GM12878 (cell line): ENCODE measurements at regions not wholly inside any gene's neighbourhood (a gene's known extent, or its start where the extent isn't known, plus 50 kb on each side); places are given as distances from the start of the nearest gene placed in this dataset.

Experiments used
- ATAC-seq: fragments of 200-7000 bp; cut with Tn5 transposase; 3 replicates; pipeline ENCODE4 v1.9.1; 2020; ENCODE audit warnings: mild to moderate bottlenecking, moderate library complexity
- BruUV-seq: library from RNA; stranded (reverse); fragments of 400-500 nt; replicated peaks from 2 replicates; lab custom pipeline; 2021; lab: Mats Ljungman, UMichigan
- CTCF ChIA-PET: fragments of 300-600 bp; sonication (Branson Sonifier 250); formaldehyde crosslinking; extraction: SDS; loops from one replicate; lab custom pipeline; 2021; ENCODE audit warnings: inconsistent platforms; lab: Yijun Ruan, JAX
- POLR2A ChIA-PET: fragments of 350-600 bp; formaldehyde crosslinking; extraction: SDS; loops from one replicate; lab custom pipeline; 2021; ENCODE audit warnings: inconsistent platforms; lab: Charles Lee
- RAD21 ChIA-PET: fragments of 300-600 bp; sonication (Branson Sonifier 250); formaldehyde crosslinking; loops from one replicate; lab custom pipeline; 2023; ENCODE audit warnings: antibody characterized with exemption; ENCODE audit not compliant: unreplicated experiment; lab: Charles Lee
- SMC1A ChIA-PET: fragments of 300-600 bp; sonication (Branson Sonifier 250); formaldehyde crosslinking; loops from one replicate; lab custom pipeline; 2023; ENCODE audit not compliant: unreplicated experiment, uncharacterized antibody; lab: Charles Lee
- DNase-seq: peaks from one replicate; pipeline ENCODE4 v3.0.0-alpha.2; 2011; ENCODE audit warnings: low read depth, low spot score
- FAIRE-seq: peaks from 3 replicates; lab custom pipeline; 2011; peaks lifted over from hg19 to GRCh38; lab: Jason Lieb, UNC
- H2AFZ ChIP-seq: 2 replicates; pipeline ENCODE4 v1.6.0; 2011; ENCODE audit warnings: low read depth, low read length, control low read depth; ENCODE audit not compliant: control insufficient read depth
- H3K27ac ChIP-seq: 2 replicates; pipeline ENCODE4 v1.5.1; 2011; ENCODE audit warnings: control low read depth; ENCODE audit not compliant: control insufficient read depth, insufficient read depth
- H3K27me3 ChIP-seq, 2 experiments: replicated peaks in 1 of 2; 2 replicates each; pipeline versions ENCODE4 v1.6.0 to v1.6.1; 2011; ENCODE audit warnings: low read length in 1 of 2; ENCODE audit not compliant: control insufficient read depth in 2 of 2, insufficient read depth in 2 of 2
- H3K36me3 ChIP-seq, 2 experiments: 2 replicates each; pipeline ENCODE4 v1.5.1; 2011; ENCODE audit warnings: low read length in 1 of 2; ENCODE audit not compliant: control insufficient read depth in 2 of 2, insufficient read depth in 2 of 2
- H3K4me1 ChIP-seq: 2 replicates; pipeline ENCODE4 v1.6.1; 2011; ENCODE audit warnings: mild to moderate bottlenecking, low read length, moderate library complexity, mixed read lengths; ENCODE audit not compliant: control insufficient read depth, insufficient read depth
- H3K4me2 ChIP-seq: 2 replicates; pipeline ENCODE4 v1.6.0; 2011; ENCODE audit warnings: control low read depth; ENCODE audit not compliant: control insufficient read depth, insufficient read depth
- H3K4me3 ChIP-seq: fragments of 200-600 bp; sonication (generic); 2 replicates; pipeline ENCODE4 v1.5.1; 2016
- H3K79me2 ChIP-seq: 2 replicates; pipeline ENCODE4 v1.6.0; 2011; ENCODE audit warnings: low read length; ENCODE audit not compliant: control insufficient read depth, insufficient read depth
- H3K9ac ChIP-seq: 2 replicates; pipeline ENCODE4 v1.8.0; 2011; ENCODE audit warnings: low read length, control low read depth, mixed read lengths; ENCODE audit not compliant: control insufficient read depth, insufficient read depth
- H3K9me3 ChIP-seq: replicated peaks from 3 replicates; pipeline ENCODE4 v1.5.1; 2011; ENCODE audit warnings: mild to moderate bottlenecking, low read length; ENCODE audit not compliant: control insufficient read depth, insufficient read depth
- H4K20me1 ChIP-seq: 2 replicates; pipeline ENCODE4 v1.6.0; 2011; ENCODE audit not compliant: control insufficient read depth, insufficient read depth
- CHD2 ChIP-seq: IDR thresholded peaks from 2 replicates; pipeline ENCODE4 v1.6.1; 2011; ENCODE audit warnings: low read depth, low read length, improper control_type of control experiment, borderline replicate concordance
- E2F4 ChIP-seq: IDR thresholded peaks from 2 replicates; pipeline ENCODE4 v1.6.1; 2012; ENCODE audit warnings: low read depth, low read length, improper control_type of control experiment
- POLR2A ChIP-seq: IDR thresholded peaks from 2 replicates; pipeline ENCODE4 v1.6.1; 2011; ENCODE audit warnings: low read depth, mild to moderate bottlenecking, low read length
- SMARCA5 ChIP-seq: fragments of 450-650 bp; IDR thresholded peaks from 2 replicates; pipeline ENCODE4 v1.6.1; 2017; ENCODE audit warnings: mild to moderate bottlenecking
- ZBTB11 ChIP-seq: fragments of 450-650 bp; formaldehyde crosslinking; IDR thresholded peaks from 2 replicates; pipeline ENCODE4 v1.5.0; 2022; ENCODE audit warnings: mild to moderate bottlenecking, missing genetic modification characterization
- ZNF384 ChIP-seq: IDR thresholded peaks from 2 replicates; pipeline ENCODE4 v1.6.1; 2012; ENCODE audit warnings: low read depth, mild to moderate bottlenecking, low read length, improper control_type of control experiment, borderline replicate concordance
- ZNF687 ChIP-seq: fragments of 450-650 bp; IDR thresholded peaks from 2 replicates; pipeline ENCODE4 v1.6.1; 2017; ENCODE audit warnings: mild to moderate bottlenecking, moderate library complexity
- WGBS: methylation state at CpG from one replicate; pipeline ENCODE4 v1.1.6; 2016; ENCODE audit warnings: low lambda C conversion rate; ENCODE audit not compliant: insufficient replicate concordance, insufficient coverage; ENCODE audit errors: missing lambda C conversion rate; 5-methylcytosine and 5-hydroxymethylcytosine counted together
- in situ Hi-C: fragments of 300-500 bp; cut with MboI; formaldehyde crosslinking; loops from 9 replicates; pipeline ENCODE4 v1.14.3; 2018; ENCODE audit warnings: mixed read lengths
- intact Hi-C: fragments of 100-400 bp; cut with micrococcal nuclease; formaldehyde crosslinking; loops from one replicate; pipeline ENCODE4 v1.14.2; 2022; ENCODE audit not compliant: unreplicated experiment

GRCh38 chr5:86671536-86671935 lies 53.8 kb downstream of the COX7C start:
- H3K4me2 ChIP-seq = no peak overlapping the region
- no peak overlapping the region for H3K9ac ChIP-seq
- no peaks in the 10 kb centered on the region for H3K9me3 ChIP-seq
- H3K4me3 ChIP-seq = no peak overlapping the region
- no peaks in the 10 kb centered on the region for H3K79me2 ChIP-seq
- ChIA-PET POLR2A (no interaction called here), RAD21 (no interaction called here), SMC1A (no interaction called here), CTCF (no interaction called here)
- H4K20me1 ChIP-seq = no peaks in the 10 kb centered on the region
- intact Hi-C loops = no loop called here
- TF ChIP-seq POLR2A = no peak
- no peak for TF ChIP-seq ZBTB11 (CRISPR knock-in tag)
- no peak for TF ChIP-seq ZNF384
- TF ChIP-seq ZNF687 = no peak
- TF ChIP-seq E2F4 = no peak
- TF ChIP-seq CHD2 = no peak
- no peak for TF ChIP-seq SMARCA5
- 74% methylated on average over 3 of the region's 3 CpGs for WGBS
- in situ Hi-C loops = no loop called here
- DNase-seq (no peak), ATAC-seq (no peak), FAIRE-seq (no peak)
- no TSS peak for BruUV-seq
- H3K27ac ChIP-seq = no peak overlapping the region
- H2AFZ ChIP-seq = no peak overlapping the region
- no peaks in the 10 kb centered on the region for H3K36me3 ChIP-seq
- H3K27me3 ChIP-seq = no peaks in the 10 kb centered on the region
- H3K4me1 ChIP-seq = no peaks in the 10 kb centered on the region
